WTC11 (cell line): ENCODE measurements at regions not wholly inside any gene's neighbourhood (a gene's known extent, or its start where the extent isn't known, plus 50 kb on each side); places are given as distances from the start of the nearest gene placed in this dataset.

Source experiments
- ATAC-seq: fragments of 200-7000 bp; cut with Tn5 transposase; 2 replicates; pipeline ENCODE4 v1.10.0; 2021; ENCODE audit warnings: mild to moderate bottlenecking, moderate library complexity
- CTCF ChIA-PET: fragments of 300-600 bp; sonication (Branson Sonifier 250); formaldehyde crosslinking; loops from one replicate; lab custom pipeline; 2021; ENCODE audit warnings: antibody characterized with exemption; lab: Charles Lee
- POLR2A ChIA-PET: fragments of 350-600 bp; sonication (Branson Sonifier 250); formaldehyde crosslinking; loops from one replicate; lab custom pipeline; 2021; ENCODE audit warnings: antibody characterized with exemption; lab: Charles Lee
- DNase-seq: peaks from one replicate; pipeline ENCODE4 v3.0.0; 2021; ENCODE audit warnings: low spot score
- H3K27ac Mint-ChIP-seq: 2 replicates; pipeline ENCODE4 v1.8.0; 2021; ENCODE audit warnings: mixed read lengths
- H3K27me3 Mint-ChIP-seq: 2 replicates; pipeline ENCODE4 v1.8.0; 2021; ENCODE audit warnings: low read depth, mild to moderate bottlenecking, moderate library complexity, mixed read lengths
- H3K36me3 Mint-ChIP-seq: 2 replicates; pipeline ENCODE4 v1.8.0; 2021; ENCODE audit warnings: mixed read lengths
- H3K4me1 Mint-ChIP-seq: 2 replicates; pipeline ENCODE4 v1.8.0; 2022; ENCODE audit warnings: mixed read lengths
- H3K4me3 Mint-ChIP-seq: 2 replicates; pipeline ENCODE4 v1.8.0; 2021; ENCODE audit warnings: mild to moderate bottlenecking, moderate library complexity, mixed read lengths
- H3K9me3 Mint-ChIP-seq: 2 replicates; pipeline ENCODE4 v1.8.0; 2021; ENCODE audit warnings: mixed read lengths
- AFF4 ChIP-seq: sonication (generic); formaldehyde crosslinking; IDR thresholded peaks from 2 replicates; pipeline ENCODE4 v1.8.1; 2023; ENCODE audit warnings: mild to moderate bottlenecking, missing genetic modification reagents, borderline replicate concordance
- ATF3 ChIP-seq: sonication (generic); formaldehyde crosslinking; conservative IDR thresholded peaks from 2 replicates; pipeline ENCODE4 v1.8.1; 2022; ENCODE audit warnings: mild to moderate bottlenecking, missing genetic modification reagents
- CTCF ChIP-seq: fragments of 200-600 bp; IDR thresholded peaks from 2 replicates; pipeline ENCODE4 v1.8.0; 2022; ENCODE audit warnings: antibody characterized with exemption
- E2F4 ChIP-seq: sonication (generic); formaldehyde crosslinking; IDR thresholded peaks from 2 replicates; pipeline ENCODE4 v1.8.1; 2022; ENCODE audit warnings: low read depth, mild to moderate bottlenecking, moderate library complexity, missing genetic modification reagents, borderline replicate concordance
- EMX1 ChIP-seq: fragments of 250-450 bp; sonication (Bioruptor Pico); IDR thresholded peaks from 2 replicates; pipeline ENCODE4 v1.8.0; 2021; ENCODE audit warnings: mild to moderate bottlenecking
- FOXP4 ChIP-seq: sonication (generic); formaldehyde crosslinking; IDR thresholded peaks from 2 replicates; pipeline ENCODE4 v1.8.0; 2022; ENCODE audit warnings: mild to moderate bottlenecking, missing genetic modification reagents
- JAZF1 ChIP-seq: fragments of 250-450 bp; sonication (Bioruptor Pico); IDR thresholded peaks from 2 replicates; pipeline ENCODE4 v1.9.0; 2021; ENCODE audit warnings: moderate library complexity, mild to moderate bottlenecking, inconsistent platforms
- PREB ChIP-seq: sonication (generic); formaldehyde crosslinking; IDR thresholded peaks from 2 replicates; pipeline ENCODE4 v1.8.1; 2022; ENCODE audit warnings: mild to moderate bottlenecking, missing genetic modification reagents, moderate library complexity, borderline replicate concordance
- RELA ChIP-seq: sonication (generic); formaldehyde crosslinking; IDR thresholded peaks from 2 replicates; pipeline ENCODE4 v1.8.1; 2022; ENCODE audit warnings: missing genetic modification reagents, mild to moderate bottlenecking, borderline replicate concordance
- RORB ChIP-seq: fragments of 250-450 bp; sonication (Bioruptor Pico); IDR thresholded peaks from 2 replicates; pipeline ENCODE4 v1.9.0; 2021; ENCODE audit warnings: mild to moderate bottlenecking
- SOX15 ChIP-seq: fragments of 250-450 bp; sonication (Bioruptor Pico); IDR thresholded peaks from 2 replicates; pipeline ENCODE4 v1.9.0; 2021; ENCODE audit warnings: mild to moderate bottlenecking
- SP1 ChIP-seq: sonication (generic); formaldehyde crosslinking; conservative IDR thresholded peaks from 2 replicates; pipeline ENCODE4 v1.8.1; 2022; ENCODE audit warnings: missing genetic modification reagents
- TCF7 ChIP-seq: sonication (generic); formaldehyde crosslinking; IDR thresholded peaks from 2 replicates; pipeline ENCODE4 v1.8.0; 2022; ENCODE audit warnings: mild to moderate bottlenecking, low read depth, missing genetic modification reagents, moderate library complexity
- TEAD1 ChIP-seq: sonication (generic); formaldehyde crosslinking; IDR thresholded peaks from 2 replicates; pipeline ENCODE4 v1.8.0; 2022; ENCODE audit warnings: mild to moderate bottlenecking, missing genetic modification reagents
- USF1 ChIP-seq: sonication (generic); formaldehyde crosslinking; IDR thresholded peaks from 2 replicates; pipeline ENCODE4 v1.8.0; 2022; ENCODE audit warnings: mild to moderate bottlenecking, missing genetic modification reagents
- ZNF263 ChIP-seq: sonication (generic); formaldehyde crosslinking; IDR thresholded peaks from 2 replicates; pipeline ENCODE4 v1.8.1; 2022; ENCODE audit warnings: low read depth, mild to moderate bottlenecking, moderate library complexity, missing genetic modification reagents
- ZNF512 ChIP-seq: sonication (generic); formaldehyde crosslinking; IDR thresholded peaks from 2 replicates; pipeline ENCODE4 v1.8.1; 2022; ENCODE audit warnings: missing genetic modification reagents, borderline replicate concordance

GRCh38 chr6:139556532-139556931 lies 182.1 kb upstream of the CITED2 start:
- CTCF ChIA-PET, result no interaction called here
- TF ChIP-seq RORB (CRISPR knock-in tag) (no peak), ZNF263 (CRISPR knock-in tag) (no peak), FOXP4 (CRISPR knock-in tag) (no peak), RELA (no peak), SOX15 (CRISPR knock-in tag) (no peak), TEAD1 (CRISPR knock-in tag) (no peak), ZNF512 (no peak), USF1 (no peak), AFF4 (CRISPR knock-in tag) (no peak), CTCF (no peak), SP1 (CRISPR knock-in tag) (no peak), TCF7 (CRISPR knock-in tag) (no peak), PREB (CRISPR knock-in tag) (no peak), ATF3 (no peak)
- Mint-ChIP-seq H3K36me3 (no peaks in the 10 kb centered on the region), H3K4me1 (peaks cover 8% of the 10 kb centered on the region), H3K9me3 (peaks cover 12% of the 10 kb centered on the region), H3K27ac (no peak overlapping the region; the same call in 1 of the 2 replicates), H3K27me3 (no peaks in the 10 kb centered on the region), H3K4me3 (no peak overlapping the region)
- POLR2A ChIA-PET, result interaction anchor here (0.6 to 1.2 kb wide), 2 partner anchors 127 to 181 kb away, joined by 4 to 6 read pairs; no protein-coding TSS in a partner anchor
- DNase-seq (no peak), ATAC-seq (no peak)

GRCh38 chr6:139553916-139554315 lies 179.5 kb upstream of the CITED2 start:
- Mint-ChIP-seq H3K27me3 (no peaks in the 10 kb centered on the region), H3K4me1 (peaks cover 8% of the 10 kb centered on the region), H3K27ac (no peak overlapping the region), H3K36me3 (no peaks in the 10 kb centered on the region), H3K4me3 (no peak overlapping the region), H3K9me3 (no peaks in the 10 kb centered on the region)
- no peak for ATAC-seq
- CTCF ChIA-PET, result no interaction called here
- POLR2A ChIA-PET, result no interaction called here
- no peak for DNase-seq
- TF ChIP-seq EMX1 (CRISPR knock-in tag) (no peak), AFF4 (CRISPR knock-in tag) (no peak), TCF7 (CRISPR knock-in tag) (no peak), JAZF1 (CRISPR knock-in tag) (no peak), USF1 (no peak), E2F4 (CRISPR knock-in tag) (no peak)
